GM12878 (cell line): ENCODE measurements at regions not wholly inside any gene's neighbourhood (a gene's known extent, or its start where the extent isn't known, plus 50 kb on each side); places are given as distances from the start of the nearest gene placed in this dataset.

Experiments
- ATAC-seq: fragments of 200-7000 bp; cut with Tn5 transposase; 3 replicates; pipeline ENCODE4 v1.9.1; 2020; ENCODE audit warnings: mild to moderate bottlenecking, moderate library complexity
- BruUV-seq: library from RNA; stranded (reverse); fragments of 400-500 nt; replicated peaks from 2 replicates; lab custom pipeline; 2021; lab: Mats Ljungman, UMichigan
- CTCF ChIA-PET: fragments of 300-600 bp; sonication (Branson Sonifier 250); formaldehyde crosslinking; extraction: SDS; loops from one replicate; lab custom pipeline; 2021; ENCODE audit warnings: inconsistent platforms; lab: Yijun Ruan, JAX
- POLR2A ChIA-PET: fragments of 350-600 bp; formaldehyde crosslinking; extraction: SDS; loops from one replicate; lab custom pipeline; 2021; ENCODE audit warnings: inconsistent platforms; lab: Charles Lee
- RAD21 ChIA-PET: fragments of 300-600 bp; sonication (Branson Sonifier 250); formaldehyde crosslinking; loops from one replicate; lab custom pipeline; 2023; ENCODE audit warnings: antibody characterized with exemption; ENCODE audit not compliant: unreplicated experiment; lab: Charles Lee
- SMC1A ChIA-PET: fragments of 300-600 bp; sonication (Branson Sonifier 250); formaldehyde crosslinking; loops from one replicate; lab custom pipeline; 2023; ENCODE audit not compliant: unreplicated experiment, uncharacterized antibody; lab: Charles Lee
- DNase-seq: peaks from one replicate; pipeline ENCODE4 v3.0.0-alpha.2; 2011; ENCODE audit warnings: low read depth, low spot score
- FAIRE-seq: peaks from 3 replicates; lab custom pipeline; 2011; peaks lifted over from hg19 to GRCh38; lab: Jason Lieb, UNC
- H2AFZ ChIP-seq: 2 replicates; pipeline ENCODE4 v1.6.0; 2011; ENCODE audit warnings: low read depth, low read length, control low read depth; ENCODE audit not compliant: control insufficient read depth
- H3K27ac ChIP-seq: 2 replicates; pipeline ENCODE4 v1.5.1; 2011; ENCODE audit warnings: control low read depth; ENCODE audit not compliant: control insufficient read depth, insufficient read depth
- H3K27me3 ChIP-seq, 2 experiments: replicated peaks in 1 of 2; 2 replicates each; pipeline versions ENCODE4 v1.6.0 to v1.6.1; 2011; ENCODE audit warnings: low read length in 1 of 2; ENCODE audit not compliant: control insufficient read depth in 2 of 2, insufficient read depth in 2 of 2
- H3K36me3 ChIP-seq, 2 experiments: 2 replicates each; pipeline ENCODE4 v1.5.1; 2011; ENCODE audit warnings: low read length in 1 of 2; ENCODE audit not compliant: control insufficient read depth in 2 of 2, insufficient read depth in 2 of 2
- H3K4me1 ChIP-seq: 2 replicates; pipeline ENCODE4 v1.6.1; 2011; ENCODE audit warnings: mild to moderate bottlenecking, low read length, moderate library complexity, mixed read lengths; ENCODE audit not compliant: control insufficient read depth, insufficient read depth
- H3K4me2 ChIP-seq: 2 replicates; pipeline ENCODE4 v1.6.0; 2011; ENCODE audit warnings: control low read depth; ENCODE audit not compliant: control insufficient read depth, insufficient read depth
- H3K4me3 ChIP-seq: fragments of 200-600 bp; sonication (generic); 2 replicates; pipeline ENCODE4 v1.5.1; 2016
- H3K79me2 ChIP-seq: 2 replicates; pipeline ENCODE4 v1.6.0; 2011; ENCODE audit warnings: low read length; ENCODE audit not compliant: control insufficient read depth, insufficient read depth
- H3K9ac ChIP-seq: 2 replicates; pipeline ENCODE4 v1.8.0; 2011; ENCODE audit warnings: low read length, control low read depth, mixed read lengths; ENCODE audit not compliant: control insufficient read depth, insufficient read depth
- H3K9me3 ChIP-seq: replicated peaks from 3 replicates; pipeline ENCODE4 v1.5.1; 2011; ENCODE audit warnings: mild to moderate bottlenecking, low read length; ENCODE audit not compliant: control insufficient read depth, insufficient read depth
- H4K20me1 ChIP-seq: 2 replicates; pipeline ENCODE4 v1.6.0; 2011; ENCODE audit not compliant: control insufficient read depth, insufficient read depth
- NFYA ChIP-seq: IDR thresholded peaks from 2 replicates; pipeline ENCODE4 v1.6.1; 2011; ENCODE audit warnings: low read depth, mild to moderate bottlenecking, low read length, improper control_type of control experiment, borderline replicate concordance
- RELA ChIP-seq: fragments of 450-650 bp; IDR thresholded peaks from 2 replicates; pipeline ENCODE4 v1.8.0; 2014; ENCODE audit warnings: borderline replicate concordance; ENCODE audit not compliant: partially characterized antibody
- ZNF592 ChIP-seq: fragments of 450-650 bp; IDR thresholded peaks from 2 replicates; pipeline ENCODE4 v1.6.1; 2017; ENCODE audit warnings: mild to moderate bottlenecking, moderate library complexity
- WGBS: methylation state at CpG from one replicate; pipeline ENCODE4 v1.1.6; 2016; ENCODE audit warnings: low lambda C conversion rate; ENCODE audit not compliant: insufficient replicate concordance, insufficient coverage; ENCODE audit errors: missing lambda C conversion rate; 5-methylcytosine and 5-hydroxymethylcytosine counted together
- in situ Hi-C: fragments of 300-500 bp; cut with MboI; formaldehyde crosslinking; loops from 9 replicates; pipeline ENCODE4 v1.14.3; 2018; ENCODE audit warnings: mixed read lengths
- intact Hi-C: fragments of 100-400 bp; cut with micrococcal nuclease; formaldehyde crosslinking; loops from one replicate; pipeline ENCODE4 v1.14.2; 2022; ENCODE audit not compliant: unreplicated experiment

- TF ChIP-seq ZNF592: no peak
- TF ChIP-seq NFYA: no peak
- TF ChIP-seq, all 136 proteins: peak for 0
Observed at GRCh38 chrX:20471483-20471882, 204.8 kb upstream of the RPS6KA3 start (continued).

GRCh38 chrX:20463296-20464075 is 196.8 kb upstream of the RPS6KA3 start:
- Histone ChIP-seq H3K27me3 (no peaks in the 10 kb centered on the region), H3K9me3 (no peaks in the 10 kb centered on the region), H3K27ac (no peak overlapping the region), H4K20me1 (no peaks in the 10 kb centered on the region), H3K4me1 (no peaks in the 10 kb centered on the region), H3K36me3 (no peaks in the 10 kb centered on the region), H3K4me3 (no peak overlapping the region), H2AFZ (no peak overlapping the region), H3K4me2 (no peak overlapping the region), H3K9ac (no peak overlapping the region), H3K79me2 (no peaks in the 10 kb centered on the region)
- ChIA-PET CTCF (no interaction called here), RAD21 (no interaction called here), POLR2A (interaction anchor here (0.6 kb wide), 1 partner anchor 58 kb away, joined by 3 read pairs; no protein-coding TSS in a partner anchor), SMC1A (no interaction called here)
- FAIRE-seq: no peak
- in situ Hi-C loops (no loop called here), intact Hi-C loops (no loop called here)
- ATAC-seq: no peak
- 1% methylated on average over 3 of the region's 3 CpGs for WGBS
- no peak for DNase-seq
- TF ChIP-seq RELA: no peak
- BruUV-seq: no TSS peak
